IPS-NIHi11 (cell line): ENCODE measurements at regions not wholly inside any gene's neighbourhood (a gene's known extent, or its start where the extent isn't known, plus 50 kb on each side); places are given as distances from the start of the nearest gene placed in this dataset.

Experiments
- DNase-seq: peaks from one replicate; pipeline ENCODE4 v3.0.0; 2012; ENCODE audit warnings: mixed read lengths, low spot score

DNA sequence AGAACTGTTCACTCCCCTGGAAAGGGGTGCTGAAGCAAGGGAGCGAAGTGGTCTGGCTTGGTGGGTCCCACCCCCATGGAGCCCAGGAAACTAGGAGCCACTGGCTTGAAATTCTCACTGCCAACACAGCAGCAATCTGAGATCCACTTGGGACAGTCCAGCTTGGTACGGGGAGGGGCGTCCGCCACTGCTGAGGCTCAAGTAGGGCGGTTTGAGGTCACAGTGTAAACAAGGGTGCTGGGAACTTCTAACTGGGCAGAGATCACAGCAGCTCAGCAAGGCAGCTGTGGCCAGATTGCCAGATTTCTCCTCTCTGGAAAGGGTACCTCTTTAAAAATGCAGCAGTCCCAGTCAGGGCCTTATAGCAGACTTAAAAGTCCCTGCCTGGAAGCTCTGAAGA lies 53.9 kb upstream of the GALNTL6 start:
- no peak for DNase-seq

DNA sequence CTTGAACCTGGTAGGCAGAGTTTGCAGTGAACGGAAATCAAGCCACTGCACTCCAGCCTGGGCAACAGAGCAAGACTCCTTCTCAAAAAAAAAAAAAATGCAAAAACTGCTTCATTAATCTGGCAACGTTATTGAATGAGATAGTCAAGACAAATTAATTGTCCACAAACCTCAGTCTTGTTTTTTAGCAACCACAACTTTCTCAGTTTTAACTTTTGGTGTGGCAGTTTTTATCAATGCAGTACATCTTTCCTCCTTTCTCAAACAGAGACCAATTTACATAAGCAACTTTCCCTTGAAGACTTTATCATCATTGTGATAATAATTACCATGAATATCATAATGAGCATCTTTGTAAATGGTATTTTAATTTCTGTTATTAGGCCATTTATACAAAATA lies 61.7 kb upstream of the GALNTL6 start:
- DNase-seq: no peak

DNA sequence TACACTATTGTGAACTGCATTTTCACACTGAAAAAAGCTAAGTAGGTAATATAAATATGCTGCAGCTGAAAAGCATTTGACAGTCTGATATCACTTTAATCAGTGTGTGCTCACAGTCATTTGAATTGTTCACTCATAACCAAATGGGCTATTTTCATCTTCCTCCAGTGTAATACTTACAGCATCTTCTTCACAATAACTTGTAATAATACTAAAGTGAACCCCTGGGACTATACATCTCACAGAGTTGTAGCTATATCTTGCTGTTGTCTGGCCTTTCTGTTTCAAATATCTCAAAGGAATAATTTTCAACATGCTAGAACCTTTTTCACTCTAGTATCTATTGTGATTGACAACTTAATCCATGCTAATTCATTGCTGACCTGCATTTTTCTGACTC lies 66.8 kb upstream of the GALNTL6 start:
- DNase-seq: no peak

DNA sequence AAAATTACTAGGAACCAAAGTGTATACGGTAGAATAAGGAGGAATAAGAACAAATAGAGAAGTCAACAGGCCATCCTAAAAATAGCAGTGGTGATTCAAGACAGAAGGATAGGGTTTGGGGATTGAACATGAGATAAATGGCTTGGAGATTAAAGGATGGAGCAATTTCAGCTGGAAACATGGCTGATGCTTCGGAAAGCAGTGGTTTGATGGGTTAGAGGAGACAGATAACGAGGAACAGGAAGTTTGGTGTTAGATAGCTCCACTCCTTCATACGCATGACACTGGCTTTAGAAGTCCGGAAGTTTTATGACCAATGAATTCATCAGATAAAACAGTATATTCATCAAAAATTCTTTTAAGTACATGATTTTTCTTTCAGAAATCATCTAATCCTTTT lies 70.8 kb upstream of the GALNTL6 start:
- no peak for DNase-seq

DNA sequence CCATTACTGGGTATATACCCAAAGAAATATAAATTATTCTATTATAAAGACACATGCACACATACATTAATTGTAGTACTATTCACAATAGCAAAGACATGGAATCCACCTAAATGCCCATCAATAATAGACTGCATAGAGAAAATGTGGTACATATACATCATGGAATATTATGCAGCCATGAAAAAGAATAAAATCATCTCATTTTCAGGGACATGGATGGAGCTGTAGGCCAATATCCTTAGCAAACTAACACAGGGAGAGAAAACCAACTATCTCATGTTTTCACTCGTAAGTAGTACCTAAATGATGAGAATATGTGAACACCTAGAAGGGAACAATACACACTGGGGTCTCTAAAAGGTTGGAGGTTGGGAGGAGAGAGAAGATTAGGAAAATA lies 86.0 kb upstream of the GALNTL6 start:
- no peak for DNase-seq

DNA sequence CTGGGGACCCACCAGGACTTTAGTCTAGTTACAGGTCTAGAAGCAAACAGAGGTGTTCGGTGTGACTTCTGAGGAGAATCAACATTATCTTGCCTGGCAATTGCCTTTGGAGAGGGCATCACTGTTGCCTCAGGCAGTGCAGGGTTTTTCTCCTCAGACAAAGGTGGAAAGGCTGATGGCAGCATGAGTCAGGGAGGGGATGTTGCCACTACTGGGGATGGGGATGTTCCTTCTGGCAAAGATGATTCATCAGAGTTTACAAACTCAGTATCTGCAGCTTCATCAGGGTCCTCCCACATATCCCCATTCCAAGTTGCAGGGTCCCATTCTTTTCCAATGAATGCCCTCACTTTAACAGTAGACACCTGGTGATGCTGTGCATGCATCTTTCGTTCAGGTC lies 91.3 kb upstream of the GALNTL6 start:
- DNase-seq: no peak

DNA sequence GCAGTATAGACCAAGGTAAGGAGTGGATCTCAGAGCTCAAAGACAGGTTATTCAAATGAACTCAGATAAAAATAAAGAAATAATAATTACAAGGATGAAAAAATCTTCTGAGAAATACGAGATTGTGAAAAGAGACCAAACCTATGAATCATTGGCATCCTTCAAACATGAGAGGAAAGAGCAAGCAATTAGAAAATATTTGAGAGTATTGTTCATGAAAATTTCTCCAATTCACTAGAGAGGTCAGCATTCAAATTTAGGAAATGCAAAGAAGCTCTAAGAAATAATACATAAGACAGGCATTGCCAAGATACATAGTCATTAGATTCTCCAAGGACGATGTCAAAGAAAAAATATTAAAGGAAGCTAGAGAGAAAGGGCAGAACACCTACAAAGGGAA lies 93.5 kb upstream of the GALNTL6 start:
- no peak for DNase-seq

DNA sequence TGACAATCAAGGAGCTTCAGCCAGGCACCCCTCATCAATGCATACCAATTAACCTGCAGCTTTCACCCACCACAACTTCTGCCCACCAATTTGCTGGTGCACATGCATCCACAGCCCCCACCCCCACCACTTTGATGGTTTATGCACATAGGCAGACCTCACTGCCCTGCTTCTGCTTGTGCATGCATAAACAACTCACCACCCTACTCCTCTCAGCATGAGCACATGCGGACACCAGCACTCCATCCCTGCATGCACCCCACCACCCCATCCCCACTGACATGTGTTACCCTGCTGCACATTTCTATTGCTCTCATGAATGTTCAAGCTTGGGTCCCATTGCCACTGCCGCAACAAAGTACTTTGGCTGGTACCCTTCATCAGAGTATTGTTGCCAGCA lies 94.5 kb upstream of the GALNTL6 start:
- DNase-seq: no peak

DNA sequence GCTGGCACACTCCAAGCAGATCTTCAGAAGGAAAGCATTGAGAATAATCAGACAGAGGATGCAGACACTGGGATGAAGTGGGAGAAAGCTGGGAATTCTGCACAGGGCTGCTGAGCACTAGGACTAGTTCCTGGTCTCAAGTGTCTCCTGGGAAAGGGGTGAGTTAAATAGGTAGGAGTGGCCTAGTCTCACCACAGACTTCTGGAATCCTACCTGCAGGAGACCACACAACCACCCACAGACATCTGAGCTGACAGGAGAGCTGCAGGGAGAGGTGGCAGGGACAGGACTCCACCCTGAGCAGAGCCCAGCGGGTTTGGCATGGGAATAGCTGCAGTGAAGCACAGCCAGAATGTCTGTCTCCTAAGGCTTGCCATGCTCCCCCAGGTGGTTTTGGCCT lies 95.1 kb upstream of the GALNTL6 start:
- peak; percentile 17 for DNase-seq

DNA sequence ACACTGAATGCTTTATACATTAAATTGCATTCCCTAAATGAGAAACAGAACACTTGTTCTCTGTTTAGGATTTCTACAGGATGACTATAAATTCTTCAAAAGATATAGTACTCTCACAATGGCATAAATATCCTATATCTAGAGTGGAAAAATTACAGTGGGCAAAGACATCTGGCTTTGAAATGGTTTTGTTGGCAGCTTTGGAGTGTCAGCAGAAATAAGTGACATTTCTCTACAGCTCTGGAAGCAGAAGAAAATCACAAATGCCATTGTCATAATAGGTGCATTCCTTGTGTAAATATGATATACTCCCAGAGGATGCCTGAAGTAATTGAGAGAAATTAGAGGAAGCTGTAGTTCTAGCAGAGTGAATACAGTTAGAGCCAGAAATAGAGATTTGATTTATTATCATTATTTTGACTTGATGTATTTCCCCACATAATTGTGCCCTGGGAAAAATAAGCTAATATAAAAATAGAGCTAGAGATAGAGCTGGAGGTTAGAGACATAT lies 95.9 kb upstream of the GALNTL6 start:
- no peak for DNase-seq

DNA sequence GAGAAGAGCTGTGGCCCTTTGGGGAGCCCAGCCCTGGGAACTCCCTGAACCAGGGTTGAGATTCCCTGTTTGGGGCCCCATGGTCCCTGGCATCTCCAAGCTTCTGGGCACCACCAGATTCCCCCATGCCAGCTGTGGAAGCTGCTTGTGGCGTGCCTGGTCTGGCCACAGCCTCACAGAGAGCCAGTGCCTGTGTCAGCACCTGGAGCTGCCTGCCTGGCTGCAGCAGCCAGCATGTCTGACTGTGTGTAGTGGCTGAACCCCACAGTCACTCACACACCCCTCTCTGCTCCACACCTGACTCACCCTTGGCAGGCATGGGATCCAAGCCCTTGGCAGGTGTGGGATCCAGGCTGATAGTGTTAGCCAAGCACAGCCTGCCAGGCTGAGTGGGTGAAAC lies 97.2 kb upstream of the GALNTL6 start:
- DNase-seq: no peak

DNA sequence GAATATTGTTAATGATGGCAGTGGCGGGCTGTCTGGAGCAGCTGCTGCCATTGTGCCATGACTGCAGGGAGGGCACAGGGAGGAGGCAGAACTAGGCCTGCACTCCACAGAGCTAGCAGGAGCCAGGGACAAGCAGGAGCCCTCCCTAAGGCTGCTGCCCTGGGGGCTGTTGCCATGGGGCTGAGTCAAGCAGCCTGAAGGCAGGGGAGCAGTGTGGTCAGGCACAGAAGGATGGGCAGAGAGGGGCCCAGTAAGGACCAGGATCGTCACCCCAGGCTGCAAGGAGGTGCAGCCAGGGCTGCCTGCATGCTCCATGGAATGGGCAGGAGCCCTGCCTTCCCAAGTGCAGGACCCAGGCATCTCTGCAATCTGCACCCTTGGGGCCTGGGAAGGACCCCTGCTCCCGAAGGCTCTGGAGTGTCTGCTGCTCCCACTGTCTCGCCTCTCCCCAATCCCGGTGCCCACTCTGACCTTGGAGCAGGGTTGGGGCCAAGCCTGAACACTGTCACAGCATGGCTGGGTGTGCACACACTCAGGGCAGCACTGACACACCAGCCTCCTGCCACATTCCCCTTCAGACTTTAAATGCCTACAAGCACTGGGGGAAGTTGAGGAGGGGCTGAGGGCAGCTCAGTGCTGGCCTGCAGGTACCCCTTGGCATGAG lies 98.3 kb upstream of the GALNTL6 start:
- DNase-seq: no peak

DNA sequence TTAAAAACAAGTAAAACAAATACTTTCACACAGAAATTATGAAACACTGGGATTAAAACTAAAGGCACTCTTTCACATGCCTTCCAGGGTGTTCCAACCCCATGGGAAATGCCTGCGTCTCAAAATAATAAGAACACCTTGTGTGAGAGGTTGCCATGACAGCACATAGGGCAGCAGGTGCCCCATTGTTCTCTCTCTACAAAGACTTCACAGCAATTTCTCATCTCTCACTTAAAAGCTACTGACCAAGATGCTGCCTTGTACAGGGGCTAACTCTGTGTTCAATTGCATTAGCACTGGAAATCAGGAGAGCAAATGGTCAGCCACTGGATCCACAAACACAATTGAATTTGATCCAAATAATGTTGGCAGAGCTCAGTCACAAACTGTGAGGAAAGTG lies 102.5 kb upstream of the GALNTL6 start:
- peak; percentile 15 for DNase-seq

DNA sequence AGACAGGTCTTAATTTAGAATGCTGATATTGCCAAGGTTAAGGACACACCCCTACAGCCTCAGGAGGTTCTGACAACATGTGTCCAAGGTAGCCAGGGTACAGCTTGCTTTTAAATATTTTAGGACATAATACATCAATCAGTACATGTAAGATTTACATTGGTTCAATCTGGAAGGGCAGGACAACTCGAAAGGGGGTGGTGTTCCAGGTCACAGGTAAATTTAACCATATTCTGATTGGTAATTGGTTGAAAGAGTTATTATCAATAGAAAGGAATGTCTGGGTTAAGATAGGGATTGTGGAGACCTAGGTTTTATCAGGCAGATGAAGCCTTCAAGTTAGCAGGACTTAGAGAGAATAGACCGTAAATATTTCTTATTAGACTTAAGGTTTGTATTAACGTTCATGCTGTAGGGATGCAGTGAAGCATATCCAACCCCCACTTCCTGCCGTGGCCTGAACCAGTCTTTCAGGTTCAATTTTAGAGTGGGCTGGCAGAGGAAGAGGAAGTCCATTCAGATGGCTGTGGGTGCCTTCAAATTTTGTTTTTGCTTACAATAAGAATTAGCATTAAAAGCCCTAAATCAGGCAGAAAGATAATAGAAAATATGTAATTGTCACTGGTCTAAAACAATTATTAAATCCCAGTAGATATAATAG lies 136.5 kb upstream of the GALNTL6 start:
- DNase-seq: no peak

DNA sequence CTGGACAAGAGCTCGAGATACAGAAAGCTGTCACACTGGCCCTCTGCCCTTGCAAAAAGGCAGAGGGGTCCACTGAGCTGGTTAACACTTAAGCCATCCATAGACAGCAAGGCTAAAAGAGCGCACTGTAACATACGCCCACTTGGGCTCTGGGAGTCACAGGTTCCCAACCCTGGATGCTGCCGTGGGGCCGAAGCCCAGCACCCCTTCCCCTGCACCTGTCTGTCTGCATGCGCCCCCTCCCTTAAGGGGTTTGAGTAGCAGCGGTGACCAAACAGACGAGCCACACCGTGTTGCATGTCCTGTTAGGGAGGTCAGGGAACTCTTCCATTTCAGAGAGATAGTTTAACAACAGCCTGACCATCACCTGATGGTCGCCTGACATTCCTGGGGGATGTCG lies 138.4 kb upstream of the GALNTL6 start:
- no peak for DNase-seq

DNA sequence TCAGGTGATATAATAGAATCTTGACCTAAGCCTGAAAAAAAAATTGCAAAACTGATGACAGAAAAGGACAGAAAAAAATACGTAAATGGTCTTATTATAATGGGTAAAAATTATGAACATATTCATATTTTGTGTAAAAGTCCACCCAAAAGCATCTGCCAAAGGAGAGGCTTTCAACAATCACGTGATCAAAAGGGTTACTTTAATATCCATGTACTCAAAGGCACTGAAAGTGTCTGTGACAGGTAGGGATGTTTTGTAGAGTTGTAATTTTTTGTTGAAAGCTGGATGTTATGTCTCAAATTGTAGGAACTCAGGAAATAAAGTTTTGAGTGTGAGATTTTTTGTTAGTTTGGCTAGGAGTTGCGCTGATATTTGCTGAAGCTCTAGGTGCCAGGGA lies 144.8 kb upstream of the GALNTL6 start:
- DNase-seq: no peak

DNA sequence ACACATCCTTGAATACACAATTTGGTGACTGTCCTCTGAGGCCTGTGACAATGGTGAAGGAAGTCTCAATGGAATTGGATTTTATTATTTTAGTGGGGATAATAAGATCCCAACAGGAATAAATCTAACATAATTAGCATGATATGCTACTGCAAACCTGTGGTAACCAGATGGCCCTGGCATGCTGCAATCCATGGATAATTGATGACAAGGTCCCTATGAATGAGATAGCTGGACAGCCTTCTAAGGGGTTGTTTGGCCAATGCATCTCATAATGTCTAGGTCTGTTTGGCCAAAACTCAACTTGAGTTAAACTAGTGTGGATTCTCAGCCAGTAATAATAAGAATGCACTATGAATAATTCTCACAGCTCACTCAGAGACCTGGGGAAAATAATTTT lies 145.3 kb upstream of the GALNTL6 start:
- DNase-seq: no peak

DNA sequence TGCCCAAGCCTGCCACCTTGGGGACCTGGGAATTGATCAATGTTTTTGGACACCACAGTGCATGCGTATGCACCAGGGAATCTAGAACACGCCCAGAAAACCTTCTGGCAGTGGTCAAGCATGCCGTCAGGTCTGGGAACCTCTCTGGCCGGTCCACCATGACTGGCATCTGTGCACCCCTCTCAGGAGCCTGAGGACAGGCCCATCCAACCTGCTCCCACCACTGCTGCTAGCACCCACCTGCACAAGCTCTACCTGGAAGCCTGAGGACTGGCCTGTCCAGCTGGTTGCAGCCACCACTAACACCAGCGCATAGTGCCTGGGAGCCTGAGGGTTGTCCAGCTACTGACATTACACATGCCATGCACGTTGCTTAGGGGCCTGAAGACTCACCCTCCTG lies 162.1 kb upstream of the GALNTL6 start:
- DNase-seq: no peak

DNA sequence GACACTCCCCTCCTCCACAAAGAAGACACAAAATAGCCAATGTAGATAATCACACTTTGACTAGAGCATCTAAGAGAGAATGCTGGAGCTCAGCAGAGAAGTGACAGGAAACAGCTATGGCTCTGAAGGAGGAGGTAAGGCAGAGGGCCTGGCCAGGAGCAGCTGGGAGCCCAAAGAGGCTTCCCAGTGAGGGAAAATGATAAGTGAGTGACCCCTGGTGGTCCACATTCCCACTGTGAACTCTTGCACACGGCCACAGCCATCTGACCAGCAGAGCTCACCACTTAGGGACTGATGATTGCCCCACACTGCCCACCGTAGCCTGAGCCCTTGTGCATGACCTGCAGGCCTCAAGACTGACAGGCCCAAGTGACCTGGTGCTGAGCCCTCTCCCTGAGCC lies 162.7 kb upstream of the GALNTL6 start:
- DNase-seq: peak; percentile 13

DNA sequence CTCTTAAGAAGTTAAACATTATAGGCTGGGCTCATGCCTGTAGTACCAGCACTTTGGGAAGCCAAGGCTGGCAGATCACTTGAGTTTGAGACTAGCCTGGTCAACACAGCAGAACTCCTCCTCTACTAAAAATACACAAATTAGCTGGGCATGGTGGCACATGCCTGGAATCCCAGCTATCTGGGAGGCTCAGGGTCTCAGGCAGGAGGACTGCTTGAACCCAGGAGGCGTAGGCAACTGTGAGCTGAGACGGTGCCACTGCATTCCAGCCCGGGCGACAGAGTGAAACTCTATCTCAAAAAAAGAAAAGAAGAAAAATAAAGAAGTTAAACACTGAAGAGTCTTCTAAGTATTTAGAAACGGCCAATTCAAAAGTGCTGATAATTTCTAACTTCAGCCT lies 164.3 kb upstream of the GALNTL6 start:
- no peak for DNase-seq

DNA sequence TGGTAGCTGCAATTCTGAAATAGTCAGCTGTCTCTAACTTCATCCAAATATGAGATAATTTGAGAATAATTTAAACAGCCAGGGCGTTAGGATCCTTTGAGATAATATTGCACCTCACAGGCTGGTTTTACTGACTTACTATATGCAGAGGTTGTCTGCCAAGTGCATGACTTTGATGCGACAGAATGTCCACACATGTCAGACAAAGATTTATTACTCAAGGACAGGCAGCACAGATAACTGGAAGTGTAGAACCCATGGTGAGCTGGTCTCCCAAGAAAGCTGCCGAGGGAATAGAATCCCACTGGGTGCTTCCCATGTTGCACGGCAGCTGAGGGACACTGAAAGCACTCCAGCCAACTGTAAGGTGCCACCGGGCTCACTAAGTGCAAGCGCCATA lies 166.2 kb upstream of the GALNTL6 start:
- DNase-seq: no peak

DNA sequence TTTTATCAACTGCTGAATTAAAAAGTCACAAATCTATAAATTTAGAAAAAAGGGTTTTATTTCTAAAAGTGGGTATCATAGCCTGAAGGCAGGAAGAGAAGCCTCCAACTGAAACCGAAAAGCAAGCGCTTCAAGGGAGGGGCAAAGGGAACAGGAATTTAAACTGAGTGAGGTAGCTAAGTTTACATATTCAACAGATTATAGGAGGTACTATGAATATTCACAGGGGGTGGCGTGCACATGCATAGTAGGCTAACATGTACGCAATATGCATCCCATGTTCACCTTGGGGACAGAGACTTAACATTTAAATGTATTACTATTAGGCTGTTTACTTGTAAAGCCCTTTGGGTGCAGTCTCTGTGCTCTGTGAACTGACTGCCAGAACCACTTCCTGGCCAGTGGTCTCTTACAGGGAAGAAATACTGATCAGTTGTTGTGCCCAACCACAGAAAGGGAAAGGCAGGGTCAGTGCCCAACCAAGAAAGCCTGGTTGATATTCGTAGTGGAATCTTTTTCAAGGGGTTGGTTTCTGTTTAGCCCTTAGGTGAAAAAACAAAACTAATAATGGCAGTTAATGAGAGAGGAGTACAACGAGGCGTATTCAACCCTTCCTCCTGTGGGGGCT lies 168.7 kb upstream of the GALNTL6 start:
- peak; percentile 21 for DNase-seq

DNA sequence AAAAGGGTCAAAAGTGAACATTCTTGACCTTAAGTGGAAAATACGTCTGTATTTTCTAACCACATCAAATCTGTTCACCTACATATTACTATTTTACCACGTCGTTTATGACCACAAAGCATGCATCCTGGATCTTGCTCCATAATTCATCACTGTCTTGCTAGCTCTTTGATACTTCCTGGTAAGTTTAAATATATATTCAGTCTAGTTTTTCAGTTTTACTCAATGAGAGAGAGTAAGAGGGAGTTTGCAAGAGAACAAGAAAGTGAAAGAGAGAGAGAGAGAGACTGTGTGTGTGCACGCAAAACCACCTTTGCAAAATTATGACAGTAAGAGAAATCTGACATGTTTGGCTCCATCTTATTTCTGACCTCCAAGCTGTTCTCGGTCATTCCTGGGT lies 173.7 kb upstream of the GALNTL6 start:
- no peak for DNase-seq

DNA sequence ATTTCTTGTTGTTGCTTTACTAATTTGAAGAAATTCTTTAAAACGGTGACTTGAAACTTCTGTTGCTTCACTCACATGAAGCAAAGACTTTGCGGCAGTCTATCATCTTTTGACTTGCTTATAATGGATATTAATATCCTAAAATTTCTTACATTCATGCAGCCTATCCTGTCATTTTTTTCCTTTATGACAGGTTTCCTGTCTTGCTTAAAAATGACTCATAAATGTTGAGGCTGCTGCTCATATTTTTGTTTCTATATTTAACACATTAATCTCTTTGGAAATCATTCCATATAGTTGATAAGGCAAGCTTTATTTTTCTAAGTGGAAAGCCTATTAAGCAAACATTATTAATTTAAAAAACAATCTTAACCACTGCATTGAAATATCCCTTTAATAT lies 176.6 kb upstream of the GALNTL6 start:
- no peak for DNase-seq
